SK-N-SH treated with all-trans-retinoic acid at 6 μM for 48 hours (cell line): ENCODE measurements at regions not wholly inside any gene's neighbourhood (a gene's known extent, or its start where the extent isn't known, plus 50 kb on each side); places are given as distances from the start of the nearest gene placed in this dataset.

Experiments
- ARNTL ChIP-seq: fragments of 450-650 bp; formaldehyde crosslinking; IDR thresholded peaks from 2 replicates; pipeline ENCODE4 v1.5.0; 2020; ENCODE audit warnings: low read depth, mild to moderate bottlenecking, moderate library complexity, borderline replicate concordance
- PATZ1 ChIP-seq: fragments of 250-450 bp; sonication (Bioruptor Pico); IDR thresholded peaks from 2 replicates; pipeline ENCODE4 v1.8.0; 2020; ENCODE audit warnings: mild to moderate bottlenecking, moderate library complexity, borderline replicate concordance

GRCh38 chr2:153196378-153197058 lies 282.0 kb downstream of the RPRM start:
- no peak for TF ChIP-seq ARNTL (CRISPR knock-in tag)
- no peak for TF ChIP-seq PATZ1 (CRISPR knock-in tag)
